WTC11 (cell line): ENCODE measurements at regions not wholly inside any gene's neighbourhood (a gene's known extent, or its start where the extent isn't known, plus 50 kb on each side); places are given as distances from the start of the nearest gene placed in this dataset.

Experiments
- ELF4 ChIP-seq: sonication (generic); formaldehyde crosslinking; IDR thresholded peaks from 2 replicates; pipeline ENCODE4 v1.8.1; 2022; ENCODE audit warnings: low read depth, mild to moderate bottlenecking, moderate library complexity, missing genetic modification reagents
- IRF2 ChIP-seq: sonication (generic); formaldehyde crosslinking; IDR thresholded peaks from 2 replicates; pipeline ENCODE4 v1.8.0; 2022; ENCODE audit warnings: low read depth, missing genetic modification reagents, borderline replicate concordance
- MYBL2 ChIP-seq: sonication (generic); formaldehyde crosslinking; IDR thresholded peaks from 2 replicates; pipeline ENCODE4 v1.8.1; 2023; ENCODE audit warnings: mild to moderate bottlenecking, moderate library complexity, missing genetic modification reagents
- TF ChIP-seq, protein P1 (sequence below): sonication (generic); formaldehyde crosslinking; IDR thresholded peaks from 2 replicates; pipeline ENCODE4 v1.8.1; 2022; ENCODE audit warnings: low read depth, missing genetic modification reagents, borderline replicate concordance
- TF ChIP-seq, protein P2 (sequence below): sonication (generic); formaldehyde crosslinking; IDR thresholded peaks from 2 replicates; pipeline ENCODE4 v1.8.1; 2023; ENCODE audit warnings: mild to moderate bottlenecking, moderate library complexity, missing genetic modification reagents

DNA sequence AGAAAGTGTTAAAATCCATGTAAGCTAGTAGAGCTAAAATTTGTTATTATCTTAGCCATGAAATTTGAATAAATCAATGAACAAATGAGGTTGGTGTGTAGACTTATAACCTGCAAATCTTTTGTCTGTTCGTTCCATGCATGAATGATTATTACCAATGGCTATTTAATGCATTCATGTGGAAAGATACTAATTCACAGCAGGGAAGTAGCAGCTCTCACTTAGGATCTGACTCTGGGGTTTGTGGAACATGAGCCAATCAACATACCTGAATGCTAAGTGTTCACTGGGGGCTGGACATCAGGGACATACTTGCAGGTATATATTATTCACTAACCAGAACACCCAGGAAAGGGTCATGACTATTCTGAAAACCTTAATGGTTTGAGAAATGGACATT, 444.1 kb downstream of the STIM2 start:
- TF ChIP-seq, protein P1, sequence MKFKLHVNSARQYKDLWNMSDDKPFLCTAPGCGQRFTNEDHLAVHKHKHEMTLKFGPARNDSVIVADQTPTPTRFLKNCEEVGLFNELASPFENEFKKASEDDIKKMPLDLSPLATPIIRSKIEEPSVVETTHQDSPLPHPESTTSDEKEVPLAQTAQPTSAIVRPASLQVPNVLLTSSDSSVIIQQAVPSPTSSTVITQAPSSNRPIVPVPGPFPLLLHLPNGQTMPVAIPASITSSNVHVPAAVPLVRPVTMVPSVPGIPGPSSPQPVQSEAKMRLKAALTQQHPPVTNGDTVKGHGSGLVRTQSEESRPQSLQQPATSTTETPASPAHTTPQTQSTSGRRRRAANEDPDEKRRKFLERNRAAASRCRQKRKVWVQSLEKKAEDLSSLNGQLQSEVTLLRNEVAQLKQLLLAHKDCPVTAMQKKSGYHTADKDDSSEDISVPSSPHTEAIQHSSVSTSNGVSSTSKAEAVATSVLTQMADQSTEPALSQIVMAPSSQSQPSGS (CRISPR knock-in tag): no peak
- TF ChIP-seq ELF4 (CRISPR knock-in tag): no peak
- TF ChIP-seq IRF2 (CRISPR knock-in tag): no peak
- TF ChIP-seq, protein P2, sequence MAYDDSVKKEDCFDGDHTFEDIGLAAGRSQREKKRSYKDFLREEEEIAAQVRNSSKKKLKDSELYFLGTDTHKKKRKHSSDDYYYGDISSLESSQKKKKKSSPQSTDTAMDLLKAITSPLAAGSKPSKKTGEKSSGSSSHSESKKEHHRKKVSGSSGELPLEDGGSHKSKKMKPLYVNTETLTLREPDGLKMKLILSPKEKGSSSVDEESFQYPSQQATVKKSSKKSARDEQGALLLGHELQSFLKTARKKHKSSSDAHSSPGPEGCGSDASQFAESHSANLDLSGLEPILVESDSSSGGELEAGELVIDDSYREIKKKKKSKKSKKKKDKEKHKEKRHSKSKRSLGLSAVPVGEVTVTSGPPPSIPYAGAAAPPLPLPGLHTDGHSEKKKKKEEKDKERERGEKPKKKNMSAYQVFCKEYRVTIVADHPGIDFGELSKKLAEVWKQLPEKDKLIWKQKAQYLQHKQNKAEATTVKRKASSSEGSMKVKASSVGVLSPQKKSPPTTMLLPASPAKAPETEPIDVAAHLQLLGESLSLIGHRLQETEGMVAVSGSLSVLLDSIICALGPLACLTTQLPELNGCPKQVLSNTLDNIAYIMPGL (CRISPR knock-in tag): no peak
- no peak for TF ChIP-seq MYBL2 (CRISPR knock-in tag)
